IMR-90 (cell line): ENCODE measurements at regions not wholly inside any gene's neighbourhood (a gene's known extent, or its start where the extent isn't known, plus 50 kb on each side); places are given as distances from the start of the nearest gene placed in this dataset. TPM values are rescaled to one million over a fixed set of nuclear protein-coding genes. Genes with fewer than 3 reads are reported as not detected.

Source experiments
- microRNA-seq, 2 experiments: library from miRNA; stranded (forward) in 1 of 2; unstranded in 1 of 2; fragments of 10-50 nt in 1 of 2; fragments of <30 nt in 1 of 2; gene quantifications in 1 of 2; microRNA quantifications in 1 of 2; one replicate each; pipeline versions ENCODE3 to v1.1.0; 2013 to 2020; ENCODE audit not compliant: insufficient read depth in 1 of 2, insufficient read length in 1 of 2, unreplicated experiment in 1 of 2
- small RNA-seq, 5 experiments: library from RNA; depleted of rRNA; stranded (forward); fragments of <200 nt; gene quantifications; one replicate each; pipeline ENCODE3, GENCODE V24; 2012

Small RNAs in the stretch of these regions (microRNA-seq; reads per million reads assigned to microRNA genes)
- gene RF00015 (ENCODE audit: insufficient read depth, insufficient read length) = not detected

Small RNAs in the stretch of these regions (small RNA-seq; reads per million reads assigned to genes)
- gene RF00015 = 0 reads per million in 5 experiments
